Head of caudate nucleus (tissue), 42 donors: ENCODE measurements at regions not wholly inside any gene's neighbourhood (a gene's known extent, or its start where the extent isn't known, plus 50 kb on each side); places are given as distances from the start of the nearest gene placed in this dataset.

Experiments used
- DNase-seq, 42 donors: peaks; one replicate each; pipeline versions ENCODE4 v3.0.0 to v3.0.0-alpha.2; 2020 to 2021; ENCODE audit warnings: mixed read lengths in 7 of 42
- intact Hi-C: fragments of 100-400 bp; cut with DNase I; formaldehyde crosslinking; loops from one replicate; pipeline ENCODE4 v1.15.0; 2022

GRCh38 chr13:22128441-22129408, 457.9 kb downstream of the FGF9 start:
- DNase-seq: no peak
- intact Hi-C loops: no loop called here

GRCh38 chr13:22130254-22130653, 459.4 kb downstream of the FGF9 start:
- intact Hi-C loops: no loop called here
- DNase-seq: no peak

GRCh38 chr13:22134261-22134660, 463.4 kb downstream of the FGF9 start:
- no peak for DNase-seq
- intact Hi-C loops: no loop called here

- DNase-seq: no peak
- intact Hi-C loops: no loop called here
Measured at GRCh38 chr13:22135446-22135845, 464.6 kb downstream of the FGF9 start.

GRCh38 chr13:22137361-22138050, 466.6 kb downstream of the FGF9 start:
- intact Hi-C loops: no loop called here

GRCh38 chr13:22138947-22139346, 468.1 kb downstream of the FGF9 start:
- intact Hi-C loops: no loop called here
- DNase-seq: no peak

More at GRCh38 chr13:22137361-22138050, 466.6 kb downstream of the FGF9 start:
- no peak for DNase-seq

- DNase-seq: no peak
- intact Hi-C loops: no loop called here
Measured at GRCh38 chr13:22141716-22142115, 470.8 kb downstream of the FGF9 start.

- intact Hi-C loops: no loop called here
- no peak for DNase-seq
Measured at GRCh38 chr13:22143671-22144070, 472.8 kb downstream of the FGF9 start.

GRCh38 chr13:22144806-22145205, 473.9 kb downstream of the FGF9 start:
- intact Hi-C loops: no loop called here

GRCh38 chr13:22148187-22148586, 477.3 kb downstream of the FGF9 start:
- intact Hi-C loops: no loop called here
- no peak for DNase-seq

More at GRCh38 chr13:22144806-22145205, 473.9 kb downstream of the FGF9 start:
- DNase-seq: peak in 1 of 42 donors; percentile 8

GRCh38 chr13:22152751-22153150, 481.9 kb downstream of the FGF9 start:
- DNase-seq: no peak
- intact Hi-C loops: no loop called here

GRCh38 chr13:22154041-22154440, 483.2 kb downstream of the FGF9 start:
- no peak for DNase-seq
- intact Hi-C loops: no loop called here

- intact Hi-C loops: no loop called here
- no peak for DNase-seq
Measured at GRCh38 chr13:22161871-22162270, 491.0 kb downstream of the FGF9 start.

GRCh38 chr13:22162889-22163288, 492.0 kb downstream of the FGF9 start:
- no peak for DNase-seq
- intact Hi-C loops: no loop called here

- no peak for DNase-seq
- intact Hi-C loops: no loop called here
Measured at GRCh38 chr13:22168437-22169190, 497.7 kb downstream of the FGF9 start.

- intact Hi-C loops: no loop called here
- DNase-seq: no peak
Measured at GRCh38 chr13:22169473-22169872, 498.6 kb downstream of the FGF9 start.

GRCh38 chr13:22173610-22174009, 502.7 kb downstream of the FGF9 start:
- intact Hi-C loops: no loop called here
- no peak for DNase-seq

- DNase-seq: no peak
- intact Hi-C loops: no loop called here
Measured at GRCh38 chr13:22175241-22175640, 504.4 kb downstream of the FGF9 start.

- intact Hi-C loops: no loop called here
- no peak for DNase-seq
Measured at GRCh38 chr13:22175815-22176214, 504.9 kb downstream of the FGF9 start.
